HCT116 (cell line): ENCODE measurements at regions not wholly inside any gene's neighbourhood (a gene's known extent, or its start where the extent isn't known, plus 50 kb on each side); places are given as distances from the start of the nearest gene placed in this dataset.

Experiments used
- TF ChIP-seq, protein P1 (sequence below), 3 experiments: fragments of 200-600 bp in 1 of 3; sonication (generic) in 1 of 3; IDR thresholded peaks in 2 of 3; conservative IDR thresholded peaks in 1 of 3; 2 replicates each; pipeline ENCODE4 v1.5.1; 2012 to 2017; ENCODE audit warnings: low read depth in 2 of 3, low read length in 2 of 3, antibody characterized with exemption in 1 of 3, borderline replicate concordance in 1 of 3, control low read depth in 1 of 3, mild to moderate bottlenecking in 1 of 3, mixed read lengths in 1 of 3, mixed run types in 1 of 3, moderate library complexity in 1 of 3; ENCODE audit not compliant: insufficient read depth in 1 of 3
- TF ChIP-seq, protein P2 (sequence below): IDR thresholded peaks from 2 replicates; pipeline ENCODE4 v1.6.1; 2012; ENCODE audit warnings: low read depth

DNA sequence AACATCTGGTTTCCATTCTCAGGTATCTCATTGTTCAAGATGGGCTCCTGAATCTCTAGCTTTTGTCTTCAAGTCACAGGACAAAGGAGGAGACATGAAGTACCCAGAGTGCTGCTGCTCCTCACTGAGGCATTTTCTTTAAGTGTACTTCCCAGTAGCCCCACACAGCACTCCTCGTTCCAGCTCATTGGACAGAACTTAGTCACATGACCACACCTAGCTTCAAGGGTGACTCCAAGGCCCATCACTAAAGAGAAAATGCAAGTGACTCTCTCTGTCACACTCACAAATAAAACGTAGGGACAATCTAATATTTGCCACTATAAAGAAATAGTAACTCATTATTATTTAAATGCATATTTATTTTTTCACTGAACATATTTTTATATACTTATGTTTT is 58.3 kb upstream of the NEUROD6 start:
- TF ChIP-seq, protein P1, sequence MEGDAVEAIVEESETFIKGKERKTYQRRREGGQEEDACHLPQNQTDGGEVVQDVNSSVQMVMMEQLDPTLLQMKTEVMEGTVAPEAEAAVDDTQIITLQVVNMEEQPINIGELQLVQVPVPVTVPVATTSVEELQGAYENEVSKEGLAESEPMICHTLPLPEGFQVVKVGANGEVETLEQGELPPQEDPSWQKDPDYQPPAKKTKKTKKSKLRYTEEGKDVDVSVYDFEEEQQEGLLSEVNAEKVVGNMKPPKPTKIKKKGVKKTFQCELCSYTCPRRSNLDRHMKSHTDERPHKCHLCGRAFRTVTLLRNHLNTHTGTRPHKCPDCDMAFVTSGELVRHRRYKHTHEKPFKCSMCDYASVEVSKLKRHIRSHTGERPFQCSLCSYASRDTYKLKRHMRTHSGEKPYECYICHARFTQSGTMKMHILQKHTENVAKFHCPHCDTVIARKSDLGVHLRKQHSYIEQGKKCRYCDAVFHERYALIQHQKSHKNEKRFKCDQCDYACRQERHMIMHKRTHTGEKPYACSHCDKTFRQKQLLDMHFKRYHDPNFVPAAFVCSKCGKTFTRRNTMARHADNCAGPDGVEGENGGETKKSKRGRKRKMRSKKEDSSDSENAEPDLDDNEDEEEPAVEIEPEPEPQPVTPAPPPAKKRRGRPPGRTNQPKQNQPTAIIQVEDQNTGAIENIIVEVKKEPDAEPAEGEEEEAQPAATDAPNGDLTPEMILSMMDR (IDR thresholded peaks at IDR 0.05 in 2 of 3, conservative IDR thresholded peaks at IDR 0.05 in 1 of 3; ENCODE audit: borderline replicate concordance in 1 of 3, insufficient read depth in 1 of 3, low read depth in 2 of 3, low read length in 2 of 3) = no peak
- TF ChIP-seq, protein P2, sequence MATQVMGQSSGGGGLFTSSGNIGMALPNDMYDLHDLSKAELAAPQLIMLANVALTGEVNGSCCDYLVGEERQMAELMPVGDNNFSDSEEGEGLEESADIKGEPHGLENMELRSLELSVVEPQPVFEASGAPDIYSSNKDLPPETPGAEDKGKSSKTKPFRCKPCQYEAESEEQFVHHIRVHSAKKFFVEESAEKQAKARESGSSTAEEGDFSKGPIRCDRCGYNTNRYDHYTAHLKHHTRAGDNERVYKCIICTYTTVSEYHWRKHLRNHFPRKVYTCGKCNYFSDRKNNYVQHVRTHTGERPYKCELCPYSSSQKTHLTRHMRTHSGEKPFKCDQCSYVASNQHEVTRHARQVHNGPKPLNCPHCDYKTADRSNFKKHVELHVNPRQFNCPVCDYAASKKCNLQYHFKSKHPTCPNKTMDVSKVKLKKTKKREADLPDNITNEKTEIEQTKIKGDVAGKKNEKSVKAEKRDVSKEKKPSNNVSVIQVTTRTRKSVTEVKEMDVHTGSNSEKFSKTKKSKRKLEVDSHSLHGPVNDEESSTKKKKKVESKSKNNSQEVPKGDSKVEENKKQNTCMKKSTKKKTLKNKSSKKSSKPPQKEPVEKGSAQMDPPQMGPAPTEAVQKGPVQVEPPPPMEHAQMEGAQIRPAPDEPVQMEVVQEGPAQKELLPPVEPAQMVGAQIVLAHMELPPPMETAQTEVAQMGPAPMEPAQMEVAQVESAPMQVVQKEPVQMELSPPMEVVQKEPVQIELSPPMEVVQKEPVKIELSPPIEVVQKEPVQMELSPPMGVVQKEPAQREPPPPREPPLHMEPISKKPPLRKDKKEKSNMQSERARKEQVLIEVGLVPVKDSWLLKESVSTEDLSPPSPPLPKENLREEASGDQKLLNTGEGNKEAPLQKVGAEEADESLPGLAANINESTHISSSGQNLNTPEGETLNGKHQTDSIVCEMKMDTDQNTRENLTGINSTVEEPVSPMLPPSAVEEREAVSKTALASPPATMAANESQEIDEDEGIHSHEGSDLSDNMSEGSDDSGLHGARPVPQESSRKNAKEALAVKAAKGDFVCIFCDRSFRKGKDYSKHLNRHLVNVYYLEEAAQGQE = no peak
